SIG-M5 treated with dmso at 0.1 percent for 504 hours (cell line): ENCODE measurements at regions not wholly inside any gene's neighbourhood (a gene's known extent, or its start where the extent isn't known, plus 50 kb on each side); places are given as distances from the start of the nearest gene placed in this dataset.

ENCODE experiments used
- DNase-seq: peaks from one replicate; lab custom pipeline; 2025; ENCODE audit not compliant: unreplicated experiment; lab: John Stamatoyannopoulos, UW

DNA sequence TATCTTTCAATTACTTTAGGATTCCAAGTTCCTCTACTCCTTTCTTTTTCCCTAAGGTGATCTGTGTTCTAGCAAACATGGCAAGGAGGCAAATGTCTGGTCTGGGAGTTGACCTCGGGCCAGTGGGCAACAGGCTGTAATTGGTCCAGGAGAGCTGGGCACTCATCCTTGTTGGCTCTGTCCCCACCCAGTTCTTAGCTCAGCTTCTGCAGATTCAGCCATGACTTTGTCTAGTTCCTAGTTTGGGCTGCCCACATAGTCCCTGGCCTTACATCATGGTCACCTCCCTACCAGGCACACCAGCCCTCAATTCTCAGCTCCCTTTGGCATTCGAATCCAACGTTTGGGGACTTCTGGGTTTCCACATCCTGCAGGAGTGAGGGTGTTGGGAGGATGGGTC, 92.1 kb upstream of the DAP start:
- no peak for DNase-seq

- DNase-seq = no peak
These were observed 88.2 kb upstream of the DAP start for GRCh38 chr5:10849278-10849677.

- no peak for DNase-seq
These were observed 83.0 kb upstream of the DAP start for GRCh38 chr5:10844016-10844415.

GRCh38 chr5:10842823-10843222, 81.8 kb upstream of the DAP start:
- DNase-seq = no peak

DNA sequence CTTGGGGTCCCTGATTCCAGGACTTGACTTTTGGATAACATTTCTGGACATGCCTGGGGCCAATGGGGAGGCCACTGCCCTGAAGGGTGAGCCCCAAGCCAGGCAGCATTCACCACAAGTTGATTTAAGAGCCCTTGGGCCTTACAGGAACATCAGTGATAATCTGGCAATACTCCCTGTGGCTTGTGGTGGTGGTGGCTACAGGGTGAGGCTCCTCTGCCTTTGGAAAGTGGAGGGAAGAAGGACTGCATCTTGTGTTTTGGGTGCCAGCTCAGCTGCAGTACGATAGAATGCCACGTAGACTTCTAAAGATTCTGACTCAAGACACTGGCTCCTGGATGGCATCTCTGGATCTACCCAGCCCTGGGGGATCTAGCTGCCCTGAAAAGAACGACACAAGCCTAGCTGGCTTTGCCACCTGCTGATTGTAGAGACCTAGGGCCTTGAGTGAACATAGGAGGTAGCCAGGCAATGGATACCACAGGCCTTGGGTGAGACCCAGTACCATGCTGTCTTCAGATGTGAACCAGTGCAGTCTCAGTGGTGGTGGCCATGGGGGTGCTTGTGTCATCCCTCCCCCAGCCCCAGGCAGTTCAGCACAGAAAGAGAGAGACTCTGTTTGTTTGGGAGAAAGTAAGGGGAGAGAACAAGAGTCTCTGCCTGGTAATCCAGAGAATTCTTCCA, 79.0 kb upstream of the DAP start:
- DNase-seq = no peak

- DNase-seq = no peak
These were observed 78.1 kb upstream of the DAP start for GRCh38 chr5:10839118-10839517.

- no peak for DNase-seq
These were observed 77.0 kb upstream of the DAP start for GRCh38 chr5:10838038-10838437.

GRCh38 chr5:10836986-10837385, 76.0 kb upstream of the DAP start:
- DNase-seq = no peak

DNA sequence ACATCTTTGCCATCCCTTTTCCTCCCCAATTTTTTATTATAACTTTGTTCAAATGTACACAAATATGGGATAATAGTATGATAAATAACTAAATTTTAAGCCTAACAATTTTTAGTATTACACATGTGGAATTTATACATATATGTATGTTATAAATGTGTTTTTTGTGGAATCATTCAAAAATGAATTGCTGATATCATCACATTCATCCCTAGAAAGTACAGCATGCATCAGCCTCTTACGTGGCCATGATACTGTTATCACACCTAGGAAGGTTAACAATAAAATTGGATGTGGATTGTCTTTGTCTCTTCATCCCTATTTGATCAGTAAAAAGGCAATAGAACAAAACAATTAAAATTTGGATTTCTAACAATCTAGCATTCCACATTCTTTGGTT, 73.7 kb upstream of the DAP start:
- no peak for DNase-seq

DNA sequence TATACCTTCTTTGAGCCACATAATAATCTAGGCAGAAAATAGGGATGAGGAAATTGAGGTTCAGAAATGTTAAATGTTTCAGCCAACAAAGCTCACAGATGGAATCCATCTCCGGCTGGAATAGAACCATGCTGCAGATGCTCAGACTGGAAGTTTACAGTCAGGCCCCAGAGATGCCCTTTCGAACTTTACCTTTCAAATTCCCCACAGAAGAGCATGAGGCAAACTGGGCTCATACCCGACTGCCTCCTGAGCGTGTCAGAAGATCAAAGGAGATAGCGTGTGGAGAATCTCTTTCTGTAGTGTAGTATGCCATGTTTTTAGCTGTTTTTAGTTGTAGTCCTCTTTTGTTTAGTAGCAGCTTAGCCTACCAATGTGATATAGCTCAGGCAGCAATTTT, 72.0 kb upstream of the DAP start:
- DNase-seq = no peak

- DNase-seq = no peak
These were observed 71.4 kb upstream of the DAP start for GRCh38 chr5:10832421-10832820.

- no peak for DNase-seq
These were observed 70.4 kb upstream of the DAP start for GRCh38 chr5:10831419-10831818.

DNA sequence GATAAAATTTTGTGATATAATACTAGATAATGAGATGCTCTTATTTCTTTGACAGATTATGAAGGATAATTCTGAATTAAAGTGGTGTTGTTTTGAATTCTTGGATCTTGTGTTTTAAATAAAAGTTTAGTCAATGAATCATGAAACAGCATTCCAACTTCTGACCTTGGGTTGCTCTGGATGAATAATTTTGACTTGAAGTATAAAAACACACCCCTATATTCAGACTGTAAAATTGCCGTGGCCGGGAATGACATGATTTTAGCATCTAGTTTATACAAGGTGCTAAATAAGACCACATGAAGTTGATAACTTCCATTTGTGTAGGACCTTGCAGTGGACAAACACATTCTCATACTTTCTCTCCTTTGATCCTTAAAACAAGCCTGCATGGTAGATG, 67.2 kb upstream of the DAP start:
- no peak for DNase-seq

GRCh38 chr5:10827571-10827970, 66.5 kb upstream of the DAP start:
- no peak for DNase-seq

- no peak for DNase-seq
These were observed 65.9 kb upstream of the DAP start for GRCh38 chr5:10826971-10827370.

- no peak for DNase-seq
These were observed 65.0 kb upstream of the DAP start for GRCh38 chr5:10825897-10826644.

- no peak for DNase-seq
These were observed 51.2 kb upstream of the DAP start for GRCh38 chr5:10812218-10812617.
